NCI-H187 treated with DMSO at 0.1 percent for 48 hours (cell line): ENCODE measurements at regions not wholly inside any gene's neighbourhood (a gene's known extent, or its start where the extent isn't known, plus 50 kb on each side); places are given as distances from the start of the nearest gene placed in this dataset.
A peak's percentile ranks its signal among the peaks of the same experiment; 100 is the strongest.
"Not testable (repeated sequence)": the region's sequence is repeated elsewhere in the genome, so short reads cannot be mapped to it uniquely, and the experiment has no call there.

Experiments used
- DNase-seq: peaks from one replicate; lab custom pipeline; 2025; lab: John Stamatoyannopoulos, UW

DNA sequence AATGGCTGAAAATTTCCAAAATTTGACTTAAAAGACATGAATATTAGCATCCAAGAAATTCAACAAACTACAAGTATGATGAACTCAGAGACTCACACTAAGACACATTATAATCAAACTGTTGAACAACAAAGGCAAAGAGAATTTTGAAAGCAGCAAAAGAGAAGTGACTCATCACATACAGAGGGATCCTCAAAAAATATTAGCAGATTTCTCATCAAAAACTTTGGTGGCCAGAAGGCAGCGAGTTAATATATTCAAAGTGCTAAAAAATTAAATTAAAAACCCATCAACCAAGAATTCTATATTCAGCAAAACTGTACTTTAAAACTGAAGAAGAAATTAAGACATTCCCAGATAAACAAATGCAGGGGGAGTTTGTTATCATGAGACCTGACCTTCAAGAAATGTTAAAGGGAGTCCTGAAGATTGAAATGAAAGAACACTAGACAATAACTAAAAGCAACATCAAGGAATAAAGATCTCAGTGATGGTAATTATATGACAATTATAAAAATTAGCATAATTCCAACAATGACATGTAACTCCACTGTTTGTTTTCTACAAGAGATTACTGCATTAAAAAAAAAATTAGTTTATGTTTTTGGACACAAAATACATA is 150.0 kb downstream of the RNASET2 start:
- DNase-seq, result no peak

GRCh38 chr6:166803471-166803870 is 152.9 kb downstream of the RNASET2 start:
- no peak for DNase-seq

- DNase-seq, result no peak
Measured at GRCh38 chr6:166802401-166802800, 153.9 kb downstream of the RNASET2 start.

- DNase-seq, result no peak
Measured at GRCh38 chr6:166800137-166800536, 156.2 kb downstream of the RNASET2 start.

DNA sequence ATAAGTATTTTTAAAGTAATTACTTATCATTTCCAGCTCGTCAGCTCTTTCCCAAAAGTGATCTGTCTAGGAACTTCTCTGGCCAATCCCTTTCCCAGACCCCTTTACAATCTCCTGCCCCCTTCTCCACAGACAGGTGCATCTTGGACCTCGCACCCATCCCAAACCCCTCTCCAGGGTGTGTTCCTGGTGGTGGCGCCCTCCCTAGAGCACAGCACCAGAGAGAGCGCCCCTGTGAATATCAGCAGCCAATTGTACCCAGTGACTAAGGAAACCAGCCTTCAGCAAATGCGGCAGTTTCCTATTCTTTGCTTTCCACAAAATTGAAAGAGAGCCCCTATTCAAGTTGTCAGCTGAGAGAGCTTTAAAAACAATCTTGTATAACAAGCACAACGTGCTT is 157.7 kb downstream of the RNASET2 start:
- no peak for DNase-seq

DNA sequence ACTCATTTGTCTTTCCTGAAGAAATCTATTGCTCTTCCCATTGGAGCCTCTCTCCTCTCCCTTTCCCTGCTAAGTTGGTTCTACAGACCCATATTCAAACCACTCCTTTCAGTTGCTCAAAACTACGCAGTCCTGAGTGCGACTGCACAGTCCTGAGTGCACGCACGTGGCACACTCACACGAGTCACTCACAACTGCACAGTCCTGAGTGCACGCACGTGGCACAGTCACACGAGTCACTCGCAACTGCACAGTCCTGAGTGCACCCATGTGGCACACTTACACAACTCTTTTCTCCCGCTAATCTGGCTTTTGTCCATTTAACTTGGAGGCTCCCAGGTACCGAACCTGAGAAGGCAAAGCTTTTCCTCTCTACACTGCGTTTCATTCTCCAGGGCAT is 159.7 kb downstream of the RNASET2 start:
- no peak for DNase-seq

GRCh38 chr6:166795879-166796278 is 160.5 kb downstream of the RNASET2 start:
- no peak for DNase-seq

DNA sequence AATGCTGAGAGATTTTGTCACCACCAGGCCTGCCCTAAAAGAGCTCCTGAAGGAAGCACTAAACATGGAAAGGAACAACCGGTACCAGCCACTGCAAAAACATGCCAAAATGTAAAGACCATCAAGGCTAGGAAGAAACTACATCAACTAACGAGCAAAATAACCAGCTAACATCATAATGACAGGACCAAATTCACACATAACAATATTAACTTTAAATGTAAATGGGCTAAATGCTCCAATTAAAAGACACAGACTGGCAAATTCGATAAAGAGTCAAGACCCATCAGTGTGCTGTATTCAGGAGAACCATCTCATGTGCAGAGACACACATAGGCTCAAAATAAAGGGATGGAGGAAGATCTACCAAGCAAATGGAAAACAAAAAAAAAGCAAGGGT is 163.8 kb upstream of the RPS6KA2 start:
- not testable (repeated sequence) for DNase-seq

GRCh38 chr6:166788846-166789529 is 161.9 kb upstream of the RPS6KA2 start:
- DNase-seq, result not testable (repeated sequence)

DNA sequence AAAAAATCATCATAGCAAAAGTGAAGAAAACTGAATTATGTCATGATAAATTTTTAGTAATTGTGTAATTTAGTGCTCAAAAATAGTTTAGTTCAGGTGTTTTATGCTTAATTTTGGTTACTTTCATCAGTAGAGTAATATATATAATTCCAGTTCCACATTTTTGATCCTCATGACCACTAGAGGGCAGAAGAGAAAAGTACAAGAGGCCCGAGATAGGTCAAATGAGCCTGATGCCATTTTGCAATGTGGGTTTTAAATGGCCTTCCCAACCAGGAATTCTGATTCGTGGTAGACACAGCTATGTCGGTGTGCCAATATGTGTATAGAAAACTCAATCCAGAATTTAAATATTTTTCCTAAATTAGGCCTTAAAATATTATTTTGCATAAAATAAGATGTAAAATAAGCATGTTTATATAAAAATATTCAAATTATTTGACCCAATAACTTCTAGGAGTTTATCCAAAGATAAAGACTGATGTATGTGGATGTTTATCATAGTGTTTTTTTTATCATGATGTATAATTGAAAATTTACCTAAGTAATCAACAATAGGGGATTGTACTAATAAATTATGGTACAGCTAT is 159.7 kb upstream of the RPS6KA2 start:
- peak; percentile 39 for DNase-seq

DNA sequence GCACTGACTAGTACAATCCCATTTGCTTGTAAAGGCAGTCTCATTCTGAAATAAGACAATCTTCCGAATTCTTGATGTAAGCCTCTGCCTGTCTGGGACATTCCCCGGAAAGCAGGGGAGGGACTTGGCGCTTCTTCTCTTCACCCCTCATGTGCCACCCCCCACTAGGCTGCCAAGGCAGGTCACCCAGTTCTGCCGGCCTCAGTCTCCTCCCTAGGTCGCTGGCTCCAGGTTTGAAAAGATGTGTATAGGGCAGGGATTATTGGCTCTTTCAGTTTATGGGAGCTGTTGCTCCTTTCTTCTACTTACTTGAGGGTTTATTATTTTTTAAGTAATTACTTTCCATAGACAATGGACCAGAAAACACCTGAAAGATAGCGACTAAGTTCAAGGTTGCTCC is 158.1 kb upstream of the RPS6KA2 start:
- no peak for DNase-seq

DNA sequence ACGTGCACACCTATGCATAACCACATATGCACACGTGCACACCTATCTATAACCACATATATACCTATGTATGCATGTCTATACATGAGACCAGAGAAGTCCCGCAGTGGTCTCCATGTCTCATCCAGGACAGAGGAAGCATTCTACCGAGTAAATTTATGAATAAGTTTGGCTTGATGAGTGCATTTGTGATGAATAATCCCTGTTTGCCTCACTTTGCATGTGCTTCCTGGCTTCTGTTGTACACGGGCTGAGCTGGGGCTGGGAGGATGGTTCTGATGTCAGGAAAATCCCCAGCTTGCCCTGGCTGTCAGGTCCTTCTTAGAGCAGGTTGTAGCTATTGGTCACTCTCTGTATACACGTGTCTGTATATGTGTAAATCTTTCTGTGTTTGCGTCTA is 157.6 kb upstream of the RPS6KA2 start:
- DNase-seq, result no peak

DNA sequence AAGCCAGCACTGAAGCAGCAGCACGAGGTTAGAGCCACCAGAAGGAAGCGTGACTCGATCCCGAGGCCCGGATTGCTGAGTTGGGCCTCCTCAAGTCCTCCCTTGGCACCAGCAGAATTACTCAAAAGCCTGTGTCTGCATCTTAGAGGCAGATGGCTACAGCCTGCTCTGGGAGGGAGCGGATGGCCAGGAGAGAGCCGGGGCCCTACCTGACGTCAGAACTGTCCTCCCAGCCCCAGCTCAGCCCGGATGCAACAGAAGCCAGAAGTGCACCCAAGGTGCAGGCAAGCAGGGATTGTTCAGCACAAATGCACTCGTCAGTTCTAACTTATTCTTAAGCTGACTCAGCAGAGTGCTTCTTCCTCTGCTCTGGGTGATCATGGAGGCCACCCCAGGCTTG is 155.5 kb upstream of the RPS6KA2 start:
- no peak for DNase-seq

- DNase-seq, result no peak
Measured at GRCh38 chr6:166781331-166781730, 154.3 kb upstream of the RPS6KA2 start.

GRCh38 chr6:166779963-166780683 is 153.1 kb upstream of the RPS6KA2 start:
- no peak for DNase-seq

DNA sequence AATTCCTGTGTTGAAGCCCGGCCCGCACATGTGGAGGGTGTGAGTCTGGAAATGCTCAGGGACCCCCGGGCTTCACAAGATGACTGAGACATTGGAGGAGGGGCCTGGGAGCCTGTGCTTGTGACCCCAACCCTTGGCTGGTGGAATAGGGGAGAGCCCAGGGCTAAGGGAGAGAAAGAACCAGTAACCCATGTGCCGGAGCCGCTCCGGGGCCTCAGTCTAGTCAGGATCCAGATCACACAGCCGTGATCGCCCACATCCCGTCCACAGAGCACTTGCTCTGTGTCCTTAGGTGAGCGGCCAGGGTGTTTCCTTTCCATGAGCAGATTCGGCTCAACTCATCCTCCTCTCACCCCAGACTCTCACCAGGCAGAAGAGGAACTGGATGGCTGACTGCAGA is 152.3 kb upstream of the RPS6KA2 start:
- DNase-seq, result no peak

DNA sequence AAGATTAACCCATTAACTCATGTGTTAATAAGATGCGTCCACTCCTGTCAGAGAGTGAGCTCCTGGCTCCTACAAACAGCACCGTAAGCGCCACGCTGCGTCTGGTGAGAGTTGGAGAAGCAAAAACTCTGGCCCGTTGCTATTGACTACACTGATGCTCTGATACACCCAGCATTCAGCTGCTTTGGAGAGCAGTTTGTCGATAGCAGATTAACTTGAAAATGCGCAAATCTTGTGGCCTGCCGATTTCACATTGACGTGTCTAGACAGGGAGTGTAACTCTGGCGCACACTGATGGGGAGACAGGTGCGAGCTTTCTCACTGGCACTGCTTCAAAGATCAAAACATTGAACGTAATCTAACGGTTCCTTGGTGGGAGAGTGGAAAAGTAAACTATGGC is 151.7 kb upstream of the RPS6KA2 start:
- no peak for DNase-seq

DNA sequence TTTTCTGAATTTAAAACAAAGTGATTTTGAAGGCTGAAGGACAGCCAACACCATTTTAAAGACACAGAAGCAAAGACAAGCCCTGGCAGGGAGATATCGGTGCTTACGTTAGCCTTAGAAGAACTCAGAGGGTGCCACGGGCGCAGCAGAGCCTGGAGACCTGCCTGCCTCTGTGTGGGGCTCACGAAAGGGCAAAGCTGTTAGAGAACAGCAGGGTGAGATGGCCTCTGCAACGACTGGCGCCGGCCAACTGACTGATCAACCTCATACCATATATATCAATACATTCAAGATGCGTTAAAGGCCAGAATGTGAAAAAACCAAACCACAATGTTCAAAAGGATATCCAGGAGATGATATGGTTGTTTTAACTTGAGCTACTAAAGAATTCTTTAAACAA is 151.0 kb upstream of the RPS6KA2 start:
- DNase-seq, result no peak

GRCh38 chr6:166777096-166777630 is 150.1 kb upstream of the RPS6KA2 start:
- DNase-seq, result no peak

DNA sequence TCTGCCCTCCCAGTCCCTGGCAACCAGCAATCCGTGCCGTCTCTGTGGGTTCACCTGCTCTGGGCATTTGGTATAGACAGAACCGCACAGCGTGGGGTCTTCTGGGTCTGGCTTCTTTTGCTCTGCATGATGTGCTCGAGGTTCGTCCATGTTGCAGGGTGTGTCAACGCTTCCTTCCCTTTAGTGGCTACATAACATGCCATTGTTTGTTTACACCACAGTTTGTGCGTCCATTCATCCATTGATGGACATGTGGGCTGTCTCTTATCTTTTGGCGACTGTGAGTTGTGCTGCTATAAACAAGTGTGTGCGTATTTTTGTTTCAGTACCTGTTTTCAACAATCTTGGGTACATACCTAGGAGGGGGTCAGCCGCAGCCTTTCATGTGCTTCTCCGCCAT is 149.5 kb upstream of the RPS6KA2 start:
- no peak for DNase-seq

DNA sequence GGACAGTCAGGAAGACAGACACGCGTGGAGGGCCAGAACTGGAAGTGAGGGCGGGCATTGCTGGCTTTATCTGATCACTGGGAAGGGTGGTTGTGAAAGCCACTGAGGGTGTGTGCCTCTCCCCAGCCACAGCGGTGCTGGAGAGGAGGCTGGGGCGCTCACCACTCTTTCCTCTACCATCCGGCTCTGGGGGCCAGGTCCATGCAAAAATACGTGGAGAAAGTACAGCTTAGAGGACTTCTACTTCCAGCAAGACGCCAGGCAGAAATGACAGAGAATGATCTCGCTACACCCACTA is 148.8 kb upstream of the RPS6KA2 start:
- DNase-seq, result no peak

- no peak for DNase-seq
Measured at GRCh38 chr6:166775180-166775922, 148.3 kb upstream of the RPS6KA2 start.
